ENCODE measurements at regions not wholly inside any gene's neighbourhood (a gene's known extent, or its start where the extent isn't known, plus 50 kb on each side); places are given as distances from the start of the nearest gene placed in this dataset.

- TF ChIP-seq, protein P1, sequence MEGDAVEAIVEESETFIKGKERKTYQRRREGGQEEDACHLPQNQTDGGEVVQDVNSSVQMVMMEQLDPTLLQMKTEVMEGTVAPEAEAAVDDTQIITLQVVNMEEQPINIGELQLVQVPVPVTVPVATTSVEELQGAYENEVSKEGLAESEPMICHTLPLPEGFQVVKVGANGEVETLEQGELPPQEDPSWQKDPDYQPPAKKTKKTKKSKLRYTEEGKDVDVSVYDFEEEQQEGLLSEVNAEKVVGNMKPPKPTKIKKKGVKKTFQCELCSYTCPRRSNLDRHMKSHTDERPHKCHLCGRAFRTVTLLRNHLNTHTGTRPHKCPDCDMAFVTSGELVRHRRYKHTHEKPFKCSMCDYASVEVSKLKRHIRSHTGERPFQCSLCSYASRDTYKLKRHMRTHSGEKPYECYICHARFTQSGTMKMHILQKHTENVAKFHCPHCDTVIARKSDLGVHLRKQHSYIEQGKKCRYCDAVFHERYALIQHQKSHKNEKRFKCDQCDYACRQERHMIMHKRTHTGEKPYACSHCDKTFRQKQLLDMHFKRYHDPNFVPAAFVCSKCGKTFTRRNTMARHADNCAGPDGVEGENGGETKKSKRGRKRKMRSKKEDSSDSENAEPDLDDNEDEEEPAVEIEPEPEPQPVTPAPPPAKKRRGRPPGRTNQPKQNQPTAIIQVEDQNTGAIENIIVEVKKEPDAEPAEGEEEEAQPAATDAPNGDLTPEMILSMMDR (IDR thresholded peaks at IDR 0.05; ENCODE audit: low read depth, low read length): no peak
- H3K4me3 ChIP-seq (ENCODE audit: low read depth, low read length): no peak overlapping the region
Measured at GRCh38 chr10:120012566-120012965, 120.0 kb downstream of the SEC23IP start.

GRCh38 chr10:120014031-120014430 is 121.5 kb downstream of the SEC23IP start:
- TF ChIP-seq, protein P1 (IDR thresholded peaks at IDR 0.05; ENCODE audit: low read depth, low read length): no peak
- no peak overlapping the region for H3K4me3 ChIP-seq (ENCODE audit: low read depth, low read length)

- TF ChIP-seq, protein P1 (IDR thresholded peaks at IDR 0.05; ENCODE audit: low read depth, low read length): no peak
- no peak overlapping the region for H3K4me3 ChIP-seq (ENCODE audit: low read depth, low read length)
Measured at GRCh38 chr10:120015064-120015463, 122.5 kb downstream of the SEC23IP start.

DNA sequence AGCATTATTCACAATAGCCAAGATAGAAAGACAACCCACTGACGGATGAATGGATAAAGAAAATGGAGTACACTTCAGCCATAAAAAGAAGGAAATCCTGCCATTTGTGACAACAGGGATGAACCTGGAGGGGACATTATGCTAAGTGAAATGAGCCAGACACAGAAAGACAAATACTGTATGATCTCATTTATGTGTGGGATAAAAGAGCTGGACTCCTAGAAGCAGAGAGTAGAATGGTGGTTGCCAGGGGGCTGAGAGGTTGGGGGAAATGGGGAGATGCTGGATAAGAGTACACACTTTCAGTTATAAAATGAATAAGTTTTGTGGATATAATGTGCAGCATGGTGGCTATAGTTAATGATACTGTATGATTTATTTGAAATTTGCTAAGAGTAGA is 124.4 kb downstream of the SEC23IP start:
- TF ChIP-seq, protein P1 (IDR thresholded peaks at IDR 0.05; ENCODE audit: low read depth, low read length): no peak
- H3K4me3 ChIP-seq (ENCODE audit: low read depth, low read length): no peak overlapping the region

GRCh38 chr10:120017733-120018417 is 125.3 kb downstream of the SEC23IP start:
- H3K4me3 ChIP-seq (ENCODE audit: low read depth, low read length): no peak overlapping the region
- TF ChIP-seq, protein P1 (IDR thresholded peaks at IDR 0.05; ENCODE audit: low read depth, low read length): no peak

GRCh38 chr10:120018695-120019094 is 126.2 kb downstream of the SEC23IP start:
- TF ChIP-seq, protein P1 (IDR thresholded peaks at IDR 0.05; ENCODE audit: low read depth, low read length): no peak
- no peak overlapping the region for H3K4me3 ChIP-seq (ENCODE audit: low read depth, low read length)

- H3K4me3 ChIP-seq (ENCODE audit: low read depth, low read length): no peak overlapping the region
- TF ChIP-seq, protein P1 (IDR thresholded peaks at IDR 0.05; ENCODE audit: low read depth, low read length): no peak
Measured at GRCh38 chr10:120019568-120019967, 127.0 kb downstream of the SEC23IP start.

Data from WI38 (cell line).